HuH-7.5 (cell line): ENCODE measurements at regions not wholly inside any gene's neighbourhood (a gene's known extent, or its start where the extent isn't known, plus 50 kb on each side); places are given as distances from the start of the nearest gene placed in this dataset.
"Not testable (repeated sequence)": the region's sequence is repeated elsewhere in the genome, so short reads cannot be mapped to it uniquely, and the experiment has no call there.

Experiments used
- DNase-seq: peaks from one replicate; pipeline ENCODE4 v3.0.0; 2011; ENCODE audit warnings: low spot score

GRCh38 chr6:21282360-21282759, 311.2 kb upstream of the SOX4 start:
- DNase-seq = not testable (repeated sequence)

DNA sequence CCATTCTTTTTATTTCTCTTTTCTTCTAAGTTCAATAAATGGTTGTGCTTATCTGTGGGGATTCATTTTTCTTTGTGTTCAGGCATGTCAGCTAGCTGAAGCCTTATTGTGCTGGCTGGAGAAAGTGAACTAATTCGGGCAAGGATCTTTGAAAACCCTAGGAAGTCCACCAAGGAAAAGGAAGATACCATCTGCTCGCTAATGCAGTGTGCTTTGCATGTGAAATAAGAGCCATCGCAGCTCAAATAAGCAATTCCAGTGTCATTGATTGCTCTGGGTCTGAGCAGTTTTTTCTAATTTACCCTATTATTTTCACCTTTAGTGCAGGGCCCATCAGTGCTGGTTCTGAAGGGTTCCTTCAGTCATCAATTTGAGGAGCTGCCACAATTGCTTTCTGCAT, 309.4 kb upstream of the SOX4 start:
- no peak for DNase-seq

DNA sequence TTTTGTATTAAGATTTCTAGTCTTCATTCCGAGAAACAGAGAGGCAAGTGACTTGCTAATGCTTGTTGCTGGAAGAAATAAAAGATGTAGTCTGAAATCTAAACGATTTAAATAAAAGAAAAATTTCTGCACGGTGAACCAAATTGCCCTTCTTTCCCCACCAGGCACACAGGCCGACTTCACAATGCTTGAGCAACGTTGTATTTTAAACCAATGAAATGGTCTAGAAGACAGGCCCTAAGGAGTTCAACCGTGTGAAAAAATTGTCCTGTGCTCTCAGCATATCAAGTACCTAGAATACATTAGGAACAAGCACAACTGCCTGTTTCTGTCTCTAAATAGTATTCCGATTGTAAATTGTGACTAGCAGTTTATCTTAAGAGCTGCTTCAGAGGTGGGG, 308.8 kb upstream of the SOX4 start:
- DNase-seq = no peak

DNA sequence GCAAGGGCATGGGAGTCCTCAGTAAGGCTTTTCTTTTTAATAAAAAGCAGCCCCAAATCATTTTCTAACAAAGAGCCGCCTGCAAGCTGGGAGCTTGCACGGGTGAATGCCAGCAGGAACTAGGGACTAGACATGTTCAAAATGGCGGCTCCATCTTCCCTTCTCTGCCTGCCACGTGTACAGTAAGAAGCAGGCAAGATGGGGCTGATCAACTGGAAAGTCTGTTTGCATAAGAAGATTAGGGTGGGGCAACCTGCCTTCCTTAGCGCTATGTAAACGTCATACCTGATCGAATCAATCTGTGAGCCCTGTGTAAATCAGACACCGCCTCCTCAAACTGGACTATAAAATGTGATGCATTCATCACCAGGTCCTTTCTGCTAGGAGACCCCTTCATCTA, 299.4 kb upstream of the SOX4 start:
- no peak for DNase-seq

DNA sequence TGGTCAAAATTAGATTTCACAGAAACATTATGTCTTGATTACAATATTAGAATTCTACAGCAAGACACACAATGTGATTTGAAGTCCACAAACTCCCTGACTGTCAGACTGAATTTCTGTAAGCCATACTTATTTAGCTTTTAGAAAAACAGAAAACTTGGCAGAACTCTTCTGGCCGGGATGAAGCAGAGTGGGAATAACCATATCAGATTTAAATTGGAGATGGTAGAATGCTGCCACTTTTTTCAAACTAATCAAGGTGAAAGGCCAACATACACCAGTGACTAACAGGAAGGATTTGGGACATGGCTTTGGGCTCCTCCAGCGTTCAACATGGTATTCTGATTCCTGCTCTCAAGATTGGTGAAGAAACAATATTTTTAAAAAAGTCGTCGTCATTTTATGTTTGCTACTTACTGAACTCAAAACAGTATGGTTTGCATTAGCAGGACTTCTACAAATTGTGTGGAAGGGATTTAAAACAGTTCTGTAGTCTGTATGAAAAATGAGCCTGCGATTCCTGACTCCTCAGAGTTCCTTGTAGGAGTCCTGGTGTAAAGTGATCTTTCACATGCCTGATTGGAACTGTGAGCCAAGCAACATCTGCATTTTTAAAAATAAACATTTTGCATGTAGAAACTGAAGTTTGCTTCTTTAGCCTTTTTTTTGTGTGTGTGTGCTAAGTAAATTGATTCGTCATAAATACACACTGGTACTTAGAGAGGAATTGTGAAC, 297.9 kb upstream of the SOX4 start:
- DNase-seq = no peak

DNA sequence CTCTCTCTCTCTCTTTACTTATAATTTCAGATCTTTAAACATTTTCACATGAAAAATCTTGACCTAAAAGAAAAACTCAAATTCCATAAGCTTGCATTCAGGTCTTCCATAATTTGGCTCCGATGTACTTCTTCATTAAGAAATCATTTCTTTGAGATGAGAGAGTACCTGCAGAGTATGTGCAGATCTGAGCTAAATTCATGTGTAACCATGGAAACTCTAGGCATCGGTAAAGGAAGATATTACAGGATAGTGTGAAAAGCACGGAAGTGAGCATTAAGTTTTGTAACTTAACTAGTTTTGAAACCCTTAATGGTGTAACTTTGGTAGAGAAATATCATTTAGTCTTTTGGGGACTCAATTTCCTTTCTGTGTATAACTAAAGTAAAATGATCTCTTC, 295.9 kb upstream of the SOX4 start:
- no peak for DNase-seq

GRCh38 chr6:21299216-21299615, 294.3 kb upstream of the SOX4 start:
- no peak for DNase-seq

- no peak for DNase-seq
Measured at GRCh38 chr6:21300439-21300838, 293.1 kb upstream of the SOX4 start.

DNA sequence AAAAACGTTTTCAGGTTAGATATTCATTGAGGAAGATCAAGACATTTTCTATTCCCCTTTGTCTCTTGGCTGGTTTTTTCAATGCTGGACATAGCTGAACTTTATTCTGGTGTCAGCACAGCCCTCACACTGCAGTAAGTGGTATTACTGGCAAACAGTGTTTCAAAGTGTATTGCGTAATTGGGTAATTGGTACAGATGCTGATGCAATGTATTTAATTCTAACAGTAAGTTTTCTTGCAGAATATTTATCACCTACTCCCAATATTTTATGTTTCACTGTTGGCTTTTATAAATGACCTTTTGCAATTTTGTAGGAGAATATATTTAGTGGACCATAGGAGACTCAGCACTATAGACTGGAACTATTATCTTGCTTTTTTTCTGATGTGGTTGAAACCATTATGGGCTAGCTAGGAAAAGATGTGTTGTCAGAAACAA, 287.6 kb upstream of the SOX4 start:
- no peak for DNase-seq

DNA sequence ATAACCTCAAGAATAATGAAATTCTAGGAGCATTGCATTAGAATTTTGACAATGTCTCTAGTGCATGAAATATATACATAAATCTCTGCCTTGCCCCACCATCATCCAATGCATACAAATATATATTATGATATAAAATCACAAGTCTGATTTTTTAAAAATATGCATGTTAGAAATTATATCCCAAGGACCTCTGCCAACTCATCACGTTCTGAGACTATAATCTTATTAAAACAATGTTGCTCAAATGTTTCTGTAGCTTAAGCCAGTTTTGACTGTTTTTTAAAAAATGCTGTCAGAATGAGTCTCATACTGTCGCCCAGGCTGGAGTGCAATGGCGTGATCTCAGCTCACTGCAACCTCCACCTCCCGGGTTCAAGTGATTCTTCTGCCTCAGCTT, 287.0 kb upstream of the SOX4 start:
- DNase-seq = no peak

DNA sequence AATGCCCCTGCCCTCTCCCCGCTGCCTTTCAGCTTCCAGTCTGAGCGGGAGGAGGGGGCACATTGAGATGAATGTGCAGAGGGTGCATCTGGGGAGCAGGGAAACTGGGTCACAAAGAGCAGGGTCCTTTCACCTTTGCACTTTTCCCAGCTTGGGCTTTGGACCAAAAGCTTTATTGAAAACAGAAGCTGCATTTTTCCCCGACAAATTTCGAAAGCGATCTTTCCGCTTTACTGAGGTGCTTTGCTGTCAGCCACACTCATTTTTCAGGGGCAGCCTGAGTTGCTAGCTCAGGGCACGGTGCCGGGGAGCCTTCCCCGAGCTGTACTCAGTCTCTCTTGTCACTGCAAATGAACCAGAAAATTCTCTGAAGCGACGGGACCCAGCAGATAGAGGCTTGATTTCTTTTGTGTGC, 283.7 kb upstream of the SOX4 start:
- no peak for DNase-seq

GRCh38 chr6:21310568-21311140, 282.9 kb upstream of the SOX4 start:
- no peak for DNase-seq

- DNase-seq = no peak
Measured at GRCh38 chr6:21312118-21312517, 281.4 kb upstream of the SOX4 start.

- no peak for DNase-seq
Measured at GRCh38 chr6:21317642-21318041, 275.9 kb upstream of the SOX4 start.

DNA sequence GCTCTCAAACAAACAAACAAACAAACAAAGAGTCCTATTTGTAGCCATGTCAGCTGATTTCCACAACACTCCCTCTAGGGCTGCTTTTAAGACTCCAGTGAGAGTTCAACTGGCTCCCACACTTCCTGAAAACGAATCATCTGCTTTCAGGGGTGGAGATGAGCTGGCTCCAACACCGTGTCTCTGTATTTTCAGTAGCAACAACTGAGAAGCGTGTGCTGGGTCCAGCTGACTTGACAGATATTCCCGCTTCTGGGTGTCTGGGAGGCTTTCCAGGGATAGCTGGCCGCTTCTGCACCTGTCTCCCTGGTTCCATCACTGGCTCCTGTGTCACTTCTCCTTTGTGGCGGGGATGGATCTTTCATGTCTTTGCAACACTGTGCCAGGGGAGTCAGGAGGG, 272.5 kb upstream of the SOX4 start:
- no peak for DNase-seq

DNA sequence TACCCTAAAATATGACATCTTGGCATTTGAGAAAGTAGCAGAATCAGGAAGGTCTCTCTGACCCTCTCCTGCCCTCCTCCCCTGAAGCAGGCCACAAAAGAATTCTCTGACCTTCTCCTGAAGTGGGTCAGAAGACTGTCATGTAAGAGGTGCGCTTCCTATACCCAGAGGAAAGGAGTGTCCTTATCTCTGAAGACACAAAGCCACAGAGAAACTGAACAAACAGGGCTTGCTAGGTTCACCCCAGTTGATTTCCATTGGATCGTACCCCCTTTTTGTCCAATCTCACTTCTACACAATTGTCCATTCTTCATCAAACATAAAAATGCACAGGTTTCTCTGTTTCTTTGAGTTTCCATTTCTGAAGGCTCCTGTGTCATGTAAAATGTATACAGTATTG, 272.0 kb upstream of the SOX4 start:
- no peak for DNase-seq

- no peak for DNase-seq
Measured at GRCh38 chr6:21323577-21323976, 270.0 kb upstream of the SOX4 start.

DNA sequence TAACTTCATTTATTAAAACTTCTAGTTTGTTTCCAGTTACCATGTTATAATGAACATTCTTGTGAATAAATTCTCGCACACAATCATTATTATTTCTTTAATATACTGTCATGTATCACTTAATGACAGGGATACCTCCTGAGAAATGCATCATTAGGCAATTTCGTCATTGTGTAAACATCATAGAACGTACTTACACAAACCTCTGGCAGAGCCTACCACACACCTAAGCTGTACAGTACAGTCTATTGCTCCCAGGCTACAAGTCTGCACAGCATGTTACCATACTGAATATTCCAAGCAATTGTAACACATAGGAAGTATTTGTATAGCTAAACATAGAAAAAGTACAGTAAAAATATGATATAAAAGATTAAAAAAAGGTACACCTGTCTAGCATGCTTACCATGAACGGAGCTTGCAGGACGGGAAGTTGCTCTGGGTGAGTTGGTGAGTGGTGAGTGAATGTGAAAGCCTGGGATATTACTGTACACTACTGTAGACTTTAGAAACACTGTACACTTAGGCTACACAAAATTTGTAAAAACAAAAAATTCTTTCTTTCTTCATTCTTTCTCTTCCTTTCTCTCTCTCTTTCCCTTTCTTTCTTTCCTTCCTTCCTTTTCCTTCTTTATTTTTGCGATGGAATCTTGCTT, 268.2 kb upstream of the SOX4 start:
- no peak for DNase-seq

DNA sequence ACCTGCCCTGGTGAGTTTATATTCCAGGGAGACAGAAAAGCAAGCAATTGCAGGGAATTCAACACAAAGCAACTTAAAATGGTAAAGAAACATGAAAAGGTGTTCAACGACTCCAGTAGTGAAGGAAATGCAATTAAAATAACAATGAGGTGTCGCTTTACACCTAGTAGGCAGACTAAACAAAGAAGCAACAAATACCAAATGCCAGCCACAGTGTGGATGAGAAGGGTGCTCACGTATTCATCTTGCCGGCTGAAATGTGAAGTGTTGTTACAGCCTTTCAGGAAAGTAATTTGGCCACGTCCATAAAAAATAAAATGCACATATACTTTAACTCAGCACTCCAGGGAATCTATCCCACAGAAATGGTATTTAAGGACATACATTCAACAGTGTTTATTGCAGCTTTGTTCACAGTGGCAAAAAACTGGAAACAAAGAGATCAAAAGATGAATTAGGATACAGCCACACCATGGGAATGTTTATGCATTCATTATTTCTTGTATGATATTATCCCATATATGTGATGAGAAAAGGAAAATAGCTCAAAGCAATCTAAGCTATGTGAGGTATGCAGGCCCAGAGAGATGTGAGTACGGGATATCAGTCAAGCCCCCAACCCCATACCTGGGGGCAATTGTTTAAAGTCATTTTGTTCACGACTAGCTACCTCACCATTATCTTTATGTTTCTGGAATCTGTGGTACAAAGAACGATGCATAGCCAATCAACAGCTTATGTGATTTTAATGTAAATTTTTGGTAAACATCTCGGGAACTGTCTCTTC, 266.0 kb upstream of the SOX4 start:
- no peak for DNase-seq

DNA sequence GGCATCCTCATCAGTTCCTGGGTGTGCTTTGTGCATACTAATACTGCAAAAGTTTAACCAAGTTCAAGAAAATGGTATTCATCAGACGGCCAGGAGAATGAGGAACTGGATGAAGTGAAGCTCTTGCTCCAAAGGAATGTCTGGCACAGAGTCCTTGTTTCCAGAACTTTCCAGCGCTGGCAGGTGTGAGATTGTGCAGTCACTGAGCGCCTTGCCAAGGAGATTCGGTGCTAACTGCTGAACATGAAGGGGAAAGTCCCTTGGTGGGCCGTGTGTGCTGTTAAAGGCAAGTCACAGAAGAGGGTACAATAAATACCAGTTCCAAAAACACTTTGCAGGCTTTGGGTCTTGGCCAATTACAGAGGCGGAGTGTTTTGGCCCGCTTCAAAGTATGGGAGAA, 262.3 kb upstream of the SOX4 start:
- DNase-seq = no peak

- no peak for DNase-seq
Measured at GRCh38 chr6:21332077-21332476, 261.5 kb upstream of the SOX4 start.

GRCh38 chr6:21332660-21333059, 260.9 kb upstream of the SOX4 start:
- no peak for DNase-seq

GRCh38 chr6:21333715-21334114, 259.8 kb upstream of the SOX4 start:
- no peak for DNase-seq
